PC-3 (cell line): ENCODE measurements at regions not wholly inside any gene's neighbourhood (a gene's known extent, or its start where the extent isn't known, plus 50 kb on each side); places are given as distances from the start of the nearest gene placed in this dataset.

Experiments
- EZH2 ChIP-seq: fragments of 300-600 bp; sonication (generic); IDR thresholded peaks from one replicate; pipeline ENCODE4 v1.6.1; 2017; ENCODE audit warnings: antibody characterized with exemption, mild to moderate bottlenecking, low read length; ENCODE audit not compliant: unreplicated experiment
- TF ChIP-seq, protein P1 (sequence below): fragments of 300-600 bp; sonication (generic); conservative IDR thresholded peaks from 2 replicates; pipeline ENCODE4 v1.5.1; 2017; ENCODE audit warnings: antibody characterized with exemption, low read depth, mild to moderate bottlenecking, low read length

DNA sequence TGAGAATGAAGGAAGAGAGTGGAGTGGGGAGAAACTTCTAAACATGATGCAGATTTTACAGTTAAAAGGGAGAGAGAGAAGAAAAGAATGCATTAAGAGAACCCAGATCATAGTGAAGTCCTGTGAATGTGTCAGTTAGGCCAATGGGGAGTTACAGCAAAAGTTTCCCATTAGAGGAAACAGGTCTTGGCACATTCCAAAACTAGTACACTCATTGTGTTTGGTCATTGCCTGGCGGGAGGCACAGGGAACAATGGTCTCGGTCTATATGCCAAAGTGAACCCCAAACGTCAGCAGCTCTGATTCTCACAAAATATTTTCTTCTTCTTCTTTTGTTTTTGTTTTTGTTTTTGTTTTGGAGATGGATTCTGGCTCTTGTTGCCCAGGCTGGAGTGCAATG lies 284.5 kb upstream of the CTSO start:
- TF ChIP-seq, protein P1, sequence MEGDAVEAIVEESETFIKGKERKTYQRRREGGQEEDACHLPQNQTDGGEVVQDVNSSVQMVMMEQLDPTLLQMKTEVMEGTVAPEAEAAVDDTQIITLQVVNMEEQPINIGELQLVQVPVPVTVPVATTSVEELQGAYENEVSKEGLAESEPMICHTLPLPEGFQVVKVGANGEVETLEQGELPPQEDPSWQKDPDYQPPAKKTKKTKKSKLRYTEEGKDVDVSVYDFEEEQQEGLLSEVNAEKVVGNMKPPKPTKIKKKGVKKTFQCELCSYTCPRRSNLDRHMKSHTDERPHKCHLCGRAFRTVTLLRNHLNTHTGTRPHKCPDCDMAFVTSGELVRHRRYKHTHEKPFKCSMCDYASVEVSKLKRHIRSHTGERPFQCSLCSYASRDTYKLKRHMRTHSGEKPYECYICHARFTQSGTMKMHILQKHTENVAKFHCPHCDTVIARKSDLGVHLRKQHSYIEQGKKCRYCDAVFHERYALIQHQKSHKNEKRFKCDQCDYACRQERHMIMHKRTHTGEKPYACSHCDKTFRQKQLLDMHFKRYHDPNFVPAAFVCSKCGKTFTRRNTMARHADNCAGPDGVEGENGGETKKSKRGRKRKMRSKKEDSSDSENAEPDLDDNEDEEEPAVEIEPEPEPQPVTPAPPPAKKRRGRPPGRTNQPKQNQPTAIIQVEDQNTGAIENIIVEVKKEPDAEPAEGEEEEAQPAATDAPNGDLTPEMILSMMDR: no peak
- no peak for TF ChIP-seq EZH2
